Kidney (tissue), 13 donors: ENCODE measurements at regions not wholly inside any gene's neighbourhood (a gene's known extent, or its start where the extent isn't known, plus 50 kb on each side); places are given as distances from the start of the nearest gene placed in this dataset.
"Not testable (repeated sequence)": the region's sequence is repeated elsewhere in the genome, so short reads cannot be mapped to it uniquely, and the experiment has no call there.

Source experiments
- DNase-seq, 5 donors: peaks; one replicate each; pipeline ENCODE4 v3.0.0-alpha.2; 2013 to 2020
- FAIRE-seq: peaks from 2 replicates; lab custom pipeline; 2012; peaks lifted over from hg19 to GRCh38; lab: Jason Lieb, UNC
- H3K27ac ChIP-seq, 2 donors: one replicate each; pipeline ENCODE4 v1.7.0; 2013; ENCODE audit warnings: low read depth in 2 of 2, low read length in 2 of 2, inconsistent platforms in 1 of 2
- H3K27me3 ChIP-seq: one replicate; pipeline ENCODE4 v1.7.1; 2013; ENCODE audit warnings: low read length, inconsistent platforms; ENCODE audit not compliant: control insufficient read depth, insufficient read depth
- H3K36me3 ChIP-seq, 3 donors: one replicate each; pipeline versions ENCODE4 v1.7.0 to v1.7.1; 2013; ENCODE audit warnings: low read length in 3 of 3, control low read depth in 1 of 3, inconsistent platforms in 1 of 3; ENCODE audit not compliant: insufficient read depth in 3 of 3, control insufficient read depth in 2 of 3
- H3K4me1 ChIP-seq, 3 donors: one replicate each; pipeline versions ENCODE4 v1.7.0 to v1.7.1; 2013; ENCODE audit warnings: low read length in 3 of 3, inconsistent platforms in 1 of 3, low read depth in 1 of 3; ENCODE audit not compliant: control insufficient read depth in 2 of 3, insufficient read depth in 2 of 3
- H3K4me3 ChIP-seq, 3 donors: one replicate each; pipeline versions ENCODE4 v1.7.0 to v1.8.1; 2013; ENCODE audit warnings: low read length in 3 of 3, control low read depth in 1 of 3, inconsistent platforms in 1 of 3
- H3K9ac ChIP-seq, 3 donors: one replicate each; pipeline versions ENCODE4 v1.7.0 to v1.7.1; 2013; ENCODE audit warnings: low read length in 3 of 3, control low read depth in 1 of 3, inconsistent platforms in 1 of 3
- H3K9me3 ChIP-seq, 3 donors: one replicate each; pipeline versions ENCODE4 v1.7.0 to v1.7.1; 2013; ENCODE audit warnings: low read length in 3 of 3, control low read depth in 1 of 3, inconsistent platforms in 1 of 3; ENCODE audit not compliant: control insufficient read depth in 2 of 3, insufficient read depth in 1 of 3
- intact Hi-C: fragments of 100-400 bp; cut with DNase I; formaldehyde crosslinking; loops from one replicate; pipeline ENCODE4 v1.11.1; 2022
- TF ChIP-seq, protein P1 (sequence below): IDR thresholded peaks from 3 replicates; pipeline ENCODE4 v1.5.1; 2012; ENCODE audit warnings: mild to moderate bottlenecking, moderate library complexity, borderline replicate concordance; ENCODE audit not compliant: insufficient read depth; ENCODE audit errors: extremely low read depth
- donor health status: control.
- donor health status: control.
- donor health status: control.
- donor health status: control.
- donor health status: control.
- donor health status: DM: yes; HTN: yes; CAD: no.
- donor health status: Normal renal cell carcinoma (clear cell type).

DNA sequence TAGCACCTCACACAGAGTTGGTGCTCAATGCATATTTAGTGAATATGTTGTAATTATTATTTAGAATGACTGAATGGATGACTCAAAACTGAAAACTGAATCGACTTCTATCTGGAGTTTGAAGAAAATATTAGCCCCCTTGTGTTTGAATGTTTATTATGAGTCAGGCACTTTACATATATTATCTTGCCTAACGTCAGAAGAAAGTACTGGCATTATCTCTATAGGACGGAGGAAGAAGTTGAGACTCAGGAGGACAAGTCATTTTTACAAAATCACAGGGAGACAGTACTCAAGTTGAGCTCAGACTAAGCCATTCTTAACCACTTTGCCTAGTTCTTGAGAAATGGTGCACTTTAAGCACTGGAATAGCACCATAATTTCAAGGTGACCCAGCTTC, 684.0 kb downstream of the UTRN start:
- TF ChIP-seq, protein P1, sequence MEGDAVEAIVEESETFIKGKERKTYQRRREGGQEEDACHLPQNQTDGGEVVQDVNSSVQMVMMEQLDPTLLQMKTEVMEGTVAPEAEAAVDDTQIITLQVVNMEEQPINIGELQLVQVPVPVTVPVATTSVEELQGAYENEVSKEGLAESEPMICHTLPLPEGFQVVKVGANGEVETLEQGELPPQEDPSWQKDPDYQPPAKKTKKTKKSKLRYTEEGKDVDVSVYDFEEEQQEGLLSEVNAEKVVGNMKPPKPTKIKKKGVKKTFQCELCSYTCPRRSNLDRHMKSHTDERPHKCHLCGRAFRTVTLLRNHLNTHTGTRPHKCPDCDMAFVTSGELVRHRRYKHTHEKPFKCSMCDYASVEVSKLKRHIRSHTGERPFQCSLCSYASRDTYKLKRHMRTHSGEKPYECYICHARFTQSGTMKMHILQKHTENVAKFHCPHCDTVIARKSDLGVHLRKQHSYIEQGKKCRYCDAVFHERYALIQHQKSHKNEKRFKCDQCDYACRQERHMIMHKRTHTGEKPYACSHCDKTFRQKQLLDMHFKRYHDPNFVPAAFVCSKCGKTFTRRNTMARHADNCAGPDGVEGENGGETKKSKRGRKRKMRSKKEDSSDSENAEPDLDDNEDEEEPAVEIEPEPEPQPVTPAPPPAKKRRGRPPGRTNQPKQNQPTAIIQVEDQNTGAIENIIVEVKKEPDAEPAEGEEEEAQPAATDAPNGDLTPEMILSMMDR = no peak
- no peak overlapping the region for H3K9ac ChIP-seq
- no peaks in the 10 kb centered on the region for H3K36me3 ChIP-seq
- no peak overlapping the region for H3K27ac ChIP-seq
- DNase-seq (peak in 1 of 5 donors; percentile 6), FAIRE-seq (no peak)
- no peaks in the 10 kb centered on the region for H3K9me3 ChIP-seq
- no peaks in the 10 kb centered on the region for H3K27me3 ChIP-seq
- H3K4me3 ChIP-seq = no peak overlapping the region
- intact Hi-C loops = no loop called here
- H3K4me1 ChIP-seq = no peaks in the 10 kb centered on the region

DNA sequence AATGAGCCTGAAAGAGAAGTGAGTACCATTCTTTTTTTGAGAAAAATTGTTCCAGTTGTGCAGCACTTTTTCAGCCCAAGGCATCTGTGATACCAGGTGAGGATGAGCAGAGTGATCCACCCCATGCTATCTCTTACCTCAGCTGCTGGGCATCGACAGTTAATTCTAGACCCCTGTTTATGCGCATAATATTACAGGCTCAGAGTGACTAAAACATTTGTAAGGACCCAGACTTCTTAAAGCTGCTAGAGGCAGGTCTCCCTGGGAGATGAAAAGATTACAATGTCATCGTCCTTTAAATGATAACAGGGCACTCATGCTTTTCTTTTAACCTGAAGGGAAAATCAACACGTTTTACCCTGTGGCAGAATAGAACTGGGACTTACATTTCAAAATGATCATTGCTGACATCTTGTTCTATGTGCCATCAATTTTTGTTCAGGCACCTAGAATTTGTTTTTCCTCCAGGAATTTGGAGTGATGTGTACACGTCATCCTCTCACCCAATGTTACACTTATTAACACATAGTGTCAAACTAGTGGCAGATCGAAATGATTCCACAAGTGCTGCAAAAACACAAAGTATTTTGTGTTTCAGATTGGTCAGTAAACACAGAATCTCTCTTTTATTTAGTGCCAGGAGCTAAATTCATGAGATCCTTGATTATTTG, 684.6 kb downstream of the UTRN start:
- intact Hi-C loops = no loop called here
- no peak for FAIRE-seq

DNA sequence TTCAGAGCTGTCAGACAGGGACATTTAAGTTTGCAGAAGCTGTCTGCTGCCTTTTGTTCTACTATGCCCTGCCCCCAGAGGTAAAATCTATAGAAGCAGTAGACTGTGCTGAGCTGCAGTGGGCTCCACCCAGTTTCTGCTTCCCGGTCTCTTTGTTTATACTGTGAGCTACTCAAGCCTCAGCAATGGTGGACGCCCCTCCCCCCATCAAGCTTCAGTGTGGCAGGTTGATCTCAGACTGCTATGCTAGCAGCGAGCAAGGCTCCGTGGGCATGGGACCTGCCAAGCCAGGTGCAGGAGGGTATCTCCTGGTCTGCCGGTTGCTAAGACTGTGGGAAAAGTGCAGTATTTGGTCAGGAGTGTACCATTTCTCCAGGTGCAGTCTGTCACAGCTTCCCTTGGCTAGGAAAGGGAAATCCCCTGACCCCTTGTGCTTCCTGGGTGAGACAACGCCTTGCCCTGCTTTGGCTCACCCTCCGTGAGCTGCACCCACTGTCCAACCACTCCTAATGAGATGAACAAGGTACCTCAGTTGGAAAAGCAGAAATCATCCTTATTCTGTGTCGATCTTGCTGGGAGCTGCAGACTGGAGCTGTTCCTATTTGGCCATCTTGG, 692.2 kb downstream of the UTRN start:
- not testable (repeated sequence) for FAIRE-seq

More for the DNA sequence above, 684.6 kb downstream of the UTRN start:
- no peak overlapping the region for H3K4me3 ChIP-seq
- TF ChIP-seq, protein P1 = no peak
- H3K36me3 ChIP-seq = no peaks in the 10 kb centered on the region
- H3K9me3 ChIP-seq = no peaks in the 10 kb centered on the region
- no peaks in the 10 kb centered on the region for H3K27me3 ChIP-seq
- H3K9ac ChIP-seq = no peak overlapping the region
- H3K27ac ChIP-seq = no peak overlapping the region
- DNase-seq = no peak
- H3K4me1 ChIP-seq = no peaks in the 10 kb centered on the region

DNA sequence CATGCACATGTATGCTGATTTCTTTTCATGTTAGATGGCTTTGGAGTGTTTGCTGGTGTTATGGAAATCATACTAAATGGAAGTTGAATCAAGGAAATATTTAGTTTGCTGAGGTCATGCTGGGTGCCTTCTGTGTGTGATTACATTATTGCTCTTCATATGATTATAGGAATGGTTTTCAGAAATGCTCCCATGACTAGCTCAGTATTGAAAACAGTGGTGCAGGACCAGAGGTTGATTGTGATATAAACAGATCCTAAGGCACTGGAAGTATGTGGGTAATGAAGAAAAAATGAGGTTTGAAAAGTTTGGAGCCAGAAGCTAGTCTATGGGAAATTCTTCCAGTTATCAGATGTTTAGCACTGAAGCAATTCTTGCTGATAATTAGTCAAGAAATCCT, 693.1 kb downstream of the UTRN start:
- Histone ChIP-seq H3K27me3 (no peaks in the 10 kb centered on the region), H3K36me3 (no peaks in the 10 kb centered on the region), H3K4me1 (no peaks in the 10 kb centered on the region), H3K27ac (no peak overlapping the region), H3K9ac (no peak overlapping the region), H3K9me3 (no peaks in the 10 kb centered on the region), H3K4me3 (no peak overlapping the region)
- DNase-seq (no peak), FAIRE-seq (no peak)
- intact Hi-C loops = no loop called here
- TF ChIP-seq, protein P1 = no peak

More for the DNA sequence above, 692.2 kb downstream of the UTRN start:
- H3K36me3 ChIP-seq, H3K4me3 ChIP-seq, H3K27me3 ChIP-seq, H3K9ac ChIP-seq, H3K4me1 ChIP-seq, intact Hi-C loops, H3K9me3 ChIP-seq, H3K27ac ChIP-seq: not testable (repeated sequence)
- DNase-seq = peak; percentile 49 to 78 (median 65)
